H9 (cell line): ENCODE measurements at regions not wholly inside any gene's neighbourhood (a gene's known extent, or its start where the extent isn't known, plus 50 kb on each side); places are given as distances from the start of the nearest gene placed in this dataset.

ENCODE experiments used
- DNase-seq: peaks from one replicate; pipeline ENCODE4 v3.0.0-alpha.2; 2017
- H2AFZ ChIP-seq: one replicate; pipeline ENCODE4 v1.6.1; 2013; ENCODE audit warnings: mild to moderate bottlenecking, low read length, control low read depth, moderate library complexity
- H2AK5ac ChIP-seq: 2 replicates; pipeline ENCODE4 v1.6.1; 2013; ENCODE audit warnings: low read length, control low read depth, mixed read lengths; ENCODE audit not compliant: insufficient read length
- H2BK120ac ChIP-seq: one replicate; pipeline ENCODE4 v1.6.1; 2013; ENCODE audit warnings: low read depth, mild to moderate bottlenecking, low read length, control low read depth, inconsistent platforms; ENCODE audit not compliant: poor library complexity, severe bottlenecking
- H2BK12ac ChIP-seq: 2 replicates; pipeline ENCODE4 v1.6.1; 2013; ENCODE audit warnings: low read length, control low read depth, mixed read lengths, low read depth; ENCODE audit not compliant: insufficient read length
- H2BK15ac ChIP-seq: 2 replicates; pipeline ENCODE4 v1.6.1; 2013; ENCODE audit warnings: low read depth, low read length, control low read depth
- H2BK20ac ChIP-seq: one replicate; pipeline ENCODE4 v1.6.1; 2013; ENCODE audit warnings: low read depth, mild to moderate bottlenecking, low read length, control low read depth, inconsistent platforms; ENCODE audit not compliant: poor library complexity, severe bottlenecking
- H2BK5ac ChIP-seq: 2 replicates; pipeline ENCODE4 v1.6.1; 2013; ENCODE audit warnings: low read length, control low read depth, mixed read lengths; ENCODE audit not compliant: insufficient read length
- H3K14ac ChIP-seq: 2 replicates; pipeline ENCODE4 v1.6.1; 2013; ENCODE audit warnings: low read length, control low read depth; ENCODE audit not compliant: insufficient read depth
- H3K18ac ChIP-seq: 2 replicates; pipeline ENCODE4 v1.6.1; 2013; ENCODE audit warnings: low read depth, mild to moderate bottlenecking, mixed read lengths, low read length, control low read depth; ENCODE audit not compliant: insufficient read length
- H3K23ac ChIP-seq: 2 replicates; pipeline ENCODE4 v1.6.1; 2013; ENCODE audit warnings: low read length, control low read depth, mixed read lengths, low read depth; ENCODE audit not compliant: insufficient read length
- H3K23me2 ChIP-seq: 2 replicates; pipeline ENCODE4 v1.6.1; 2013; ENCODE audit warnings: low read depth, mild to moderate bottlenecking, mixed read lengths, low read length, control low read depth; ENCODE audit not compliant: insufficient read length, poor library complexity, severe bottlenecking
- H3K27ac ChIP-seq: 2 replicates; pipeline ENCODE4 v1.5.1; 2013; ENCODE audit warnings: low read length, control low read depth, mixed read lengths, low read depth; ENCODE audit not compliant: insufficient read length
- H3K27me3 ChIP-seq: 2 replicates; pipeline ENCODE4 v1.6.1; 2013; ENCODE audit warnings: low read length, control low read depth, inconsistent platforms; ENCODE audit not compliant: insufficient read depth
- H3K4ac ChIP-seq: 2 replicates; pipeline ENCODE4 v1.6.1; 2013; ENCODE audit warnings: low read depth, mild to moderate bottlenecking, control low read depth, inconsistent platforms, low read length, moderate library complexity
- H3K4me1 ChIP-seq: 2 replicates; pipeline ENCODE4 v1.6.1; 2013; ENCODE audit warnings: low read length, control low read depth, inconsistent platforms; ENCODE audit not compliant: insufficient read depth
- H3K4me2 ChIP-seq: 2 replicates; pipeline ENCODE4 v1.6.1; 2013; ENCODE audit warnings: low read length, control low read depth, mixed read lengths; ENCODE audit not compliant: insufficient read length, insufficient read depth
- H3K56ac ChIP-seq: 2 replicates; pipeline ENCODE4 v1.6.1; 2013; ENCODE audit warnings: low read depth, mild to moderate bottlenecking, mixed read lengths, low read length, control low read depth; ENCODE audit not compliant: insufficient read length
- H3K79me1 ChIP-seq: 2 replicates; pipeline ENCODE4 v1.6.1; 2013; ENCODE audit warnings: low read depth, mild to moderate bottlenecking, moderate library complexity, low read length, control low read depth, inconsistent platforms; ENCODE audit not compliant: insufficient read depth, poor library complexity, severe bottlenecking
- H3K79me2 ChIP-seq: 2 replicates; pipeline ENCODE4 v1.6.1; 2013; ENCODE audit warnings: low read length, control low read depth, inconsistent platforms; ENCODE audit not compliant: insufficient read depth
- H3K9ac ChIP-seq: 2 replicates; pipeline ENCODE4 v1.6.1; 2013; ENCODE audit warnings: low read length, control low read depth, mixed read lengths; ENCODE audit not compliant: insufficient read length; ENCODE audit errors: extremely low read depth
- H3K9me3 ChIP-seq: one replicate; pipeline ENCODE4 v1.6.1; 2013; ENCODE audit warnings: low read depth, low read length, inconsistent platforms; ENCODE audit not compliant: control insufficient read depth
- H3T11ph ChIP-seq: one replicate; pipeline ENCODE4 v1.6.1; 2013; ENCODE audit warnings: mild to moderate bottlenecking, low read length, control low read depth, inconsistent platforms
- H4K20me1 ChIP-seq: one replicate; pipeline ENCODE4 v1.6.1; 2013; ENCODE audit not compliant: control insufficient read depth, insufficient read length, insufficient read depth
- H4K5ac ChIP-seq: 2 replicates; pipeline ENCODE4 v1.6.1; 2013; ENCODE audit warnings: low read depth, mild to moderate bottlenecking, mixed read lengths, low read length, control low read depth; ENCODE audit not compliant: insufficient read length
- H4K8ac ChIP-seq: replicated peaks from 2 replicates; pipeline ENCODE4 v1.6.1; 2013; ENCODE audit warnings: low read length, control low read depth, mixed read lengths, low read depth; ENCODE audit not compliant: insufficient read length
- H4K91ac ChIP-seq: 2 replicates; pipeline ENCODE4 v1.6.1; 2013; ENCODE audit warnings: low read depth, mild to moderate bottlenecking, moderate library complexity, mixed read lengths, low read length, control low read depth; ENCODE audit not compliant: insufficient read length
- H3K27ac Mint-ChIP-seq, 3 experiments: 2 replicates in 2 of 3; 3 replicates in 1 of 3; pipeline ENCODE4 v1.8.0; 2020 to 2021; ENCODE audit warnings: mixed read lengths in 3 of 3, mild to moderate bottlenecking in 1 of 3, moderate library complexity in 1 of 3
- H3K27me3 Mint-ChIP-seq: 2 replicates; pipeline ENCODE4 v1.8.0; 2021; ENCODE audit warnings: low read depth, mild to moderate bottlenecking, moderate library complexity, mixed read lengths
- H3K36me3 Mint-ChIP-seq, 3 experiments: 2 replicates in 2 of 3; 3 replicates in 1 of 3; pipeline ENCODE4 v1.8.0; 2020 to 2021; ENCODE audit warnings: low read depth in 3 of 3, mixed read lengths in 3 of 3; ENCODE audit not compliant: insufficient read depth in 1 of 3
- H3K4me1 Mint-ChIP-seq, 2 experiments: 2 replicates each; pipeline ENCODE4 v1.8.0; 2020; ENCODE audit warnings: mixed read lengths in 2 of 2
- H3K4me3 Mint-ChIP-seq, 2 experiments: 2 replicates in 1 of 2; 3 replicates in 1 of 2; pipeline ENCODE4 v1.8.0; 2020 to 2021; ENCODE audit warnings: mild to moderate bottlenecking in 2 of 2, mixed read lengths in 2 of 2, moderate library complexity in 1 of 2
- H3K9me3 Mint-ChIP-seq, 2 experiments: 2 replicates in 1 of 2; 3 replicates in 1 of 2; pipeline ENCODE4 v1.8.0; 2020; ENCODE audit warnings: mild to moderate bottlenecking in 2 of 2, mixed read lengths in 2 of 2, moderate library complexity in 1 of 2
- WGBS: extraction: QIAGEN DNeasy Blood & Tissue Kit; methylation state at CpG from one replicate; pipeline ENCODE4 v1.1.7; 2013; ENCODE audit warnings: missing lambda C conversion rate, low lambda C conversion rate, mixed read lengths; ENCODE audit not compliant: insufficient read length; ENCODE audit errors: extremely low coverage; 5-methylcytosine and 5-hydroxymethylcytosine counted together
- TF ChIP-seq, protein P1 (sequence below): fragments of 200-600 bp; sonication (generic); conservative IDR thresholded peaks from 3 replicates; pipeline ENCODE4 v1.8.0; 2021; ENCODE audit warnings: antibody characterized with exemption, mild to moderate bottlenecking

DNA sequence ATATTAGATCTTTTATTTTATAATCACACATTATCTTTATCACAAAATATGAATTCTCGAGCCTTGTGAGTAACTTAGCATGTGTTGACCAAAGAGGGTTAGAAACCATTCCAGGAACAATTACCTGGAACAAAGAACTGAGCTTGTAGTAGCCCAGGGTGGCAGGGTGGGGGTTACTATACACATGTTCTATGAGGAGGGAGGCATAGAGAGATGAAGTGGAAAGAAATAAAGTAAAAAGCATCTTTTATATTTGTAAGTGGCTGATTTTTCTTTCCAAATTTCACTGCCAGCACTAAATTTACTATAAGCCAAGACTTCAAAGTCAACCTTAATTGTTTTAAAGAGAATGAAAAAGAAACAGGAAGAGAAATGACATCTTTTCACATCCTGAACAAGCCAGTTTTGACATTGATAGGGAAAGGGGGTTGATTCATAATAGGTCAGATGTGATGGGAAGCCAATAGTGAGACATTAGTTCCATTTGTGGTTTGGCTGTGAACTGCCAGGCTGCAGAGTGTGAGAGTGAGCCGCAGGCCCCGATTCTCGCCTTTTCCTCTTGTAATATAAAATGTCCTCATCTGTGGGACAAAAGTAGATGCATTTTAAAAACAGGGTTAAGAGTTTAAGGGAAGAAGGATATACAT lies 52.7 kb upstream of the MYB start:
- Histone ChIP-seq H2AK5ac (no peak overlapping the region), H3T11ph (no peak overlapping the region), H3K23ac (no peak overlapping the region), H3K14ac (no peak overlapping the region), H2BK15ac (no peak overlapping the region), H3K9ac (no peak overlapping the region), H3K79me2 (no peaks in the 10 kb centered on the region), H3K27me3 (no peaks in the 10 kb centered on the region), H3K4ac (no peak overlapping the region), H4K20me1 (no peaks in the 10 kb centered on the region), H2BK20ac (no peak overlapping the region), H2BK12ac (no peak overlapping the region), H2AFZ (no peak overlapping the region), H4K5ac (no peak overlapping the region), H3K18ac (no peak overlapping the region), H4K91ac (no peak overlapping the region), H4K8ac (no peak overlapping the region), H3K9me3 (no peaks in the 10 kb centered on the region), H3K4me1 (no peaks in the 10 kb centered on the region), H3K79me1 (no peaks in the 10 kb centered on the region), H3K4me2 (no peak overlapping the region), H2BK5ac (no peak overlapping the region), H3K23me2 (no peaks in the 10 kb centered on the region), H2BK120ac (no peak overlapping the region), H3K27ac (no peak overlapping the region), H3K56ac (no peak overlapping the region)
- no peaks in the 10 kb centered on the region for H3K27me3 Mint-ChIP-seq
- DNase-seq, result no peak
- peaks cover 13 to 15% of the 10 kb centered on the region in 2 experiments for H3K4me1 Mint-ChIP-seq
- H3K4me3 Mint-ChIP-seq, result no peak overlapping the region
- H3K9me3 Mint-ChIP-seq, result no peaks in the 10 kb centered on the region
- H3K27ac Mint-ChIP-seq, result no peak overlapping the region; a peak in 1 of 7 replicates
- TF ChIP-seq, protein P1, sequence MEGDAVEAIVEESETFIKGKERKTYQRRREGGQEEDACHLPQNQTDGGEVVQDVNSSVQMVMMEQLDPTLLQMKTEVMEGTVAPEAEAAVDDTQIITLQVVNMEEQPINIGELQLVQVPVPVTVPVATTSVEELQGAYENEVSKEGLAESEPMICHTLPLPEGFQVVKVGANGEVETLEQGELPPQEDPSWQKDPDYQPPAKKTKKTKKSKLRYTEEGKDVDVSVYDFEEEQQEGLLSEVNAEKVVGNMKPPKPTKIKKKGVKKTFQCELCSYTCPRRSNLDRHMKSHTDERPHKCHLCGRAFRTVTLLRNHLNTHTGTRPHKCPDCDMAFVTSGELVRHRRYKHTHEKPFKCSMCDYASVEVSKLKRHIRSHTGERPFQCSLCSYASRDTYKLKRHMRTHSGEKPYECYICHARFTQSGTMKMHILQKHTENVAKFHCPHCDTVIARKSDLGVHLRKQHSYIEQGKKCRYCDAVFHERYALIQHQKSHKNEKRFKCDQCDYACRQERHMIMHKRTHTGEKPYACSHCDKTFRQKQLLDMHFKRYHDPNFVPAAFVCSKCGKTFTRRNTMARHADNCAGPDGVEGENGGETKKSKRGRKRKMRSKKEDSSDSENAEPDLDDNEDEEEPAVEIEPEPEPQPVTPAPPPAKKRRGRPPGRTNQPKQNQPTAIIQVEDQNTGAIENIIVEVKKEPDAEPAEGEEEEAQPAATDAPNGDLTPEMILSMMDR, result no peak
- H3K36me3 Mint-ChIP-seq, result no peaks in the 10 kb centered on the region
- WGBS, result no CpG with 5 or more reads among the region's 4 CpGs
